MCF 10A (cell line): ENCODE measurements at regions not wholly inside any gene's neighbourhood (a gene's known extent, or its start where the extent isn't known, plus 50 kb on each side); places are given as distances from the start of the nearest gene placed in this dataset.

ENCODE experiments used
- BruUV-seq: library from RNA; stranded (reverse); fragments of 400-500 nt; replicated peaks from 2 replicates; lab custom pipeline; 2021; lab: Mats Ljungman, UMichigan
- CTCF ChIA-PET: fragments of 300-600 bp; sonication (Branson Sonifier 250); formaldehyde crosslinking; extraction: SDS; loops from one replicate; lab custom pipeline; 2021; ENCODE audit warnings: antibody characterized with exemption, inconsistent platforms; lab: Yijun Ruan, JAX
- POLR2A ChIA-PET: fragments of 300-600, 350-650 bp; sonication (Branson Sonifier 250); formaldehyde crosslinking; extraction: SDS; loops from one replicate; lab custom pipeline; 2020; ENCODE audit warnings: antibody characterized with exemption, inconsistent platforms; lab: Yijun Ruan, JAX
- DNase-seq: peaks from one replicate; pipeline ENCODE4 v3.0.0-alpha.2; 2018; ENCODE audit not compliant: unreplicated experiment
- H3K27ac Mint-ChIP-seq: one replicate; pipeline ENCODE4 v1.8.0; 2022; ENCODE audit warnings: mild to moderate bottlenecking, low read depth, mixed read lengths; ENCODE audit not compliant: unreplicated experiment
- H3K27me3 Mint-ChIP-seq: one replicate; pipeline ENCODE4 v1.8.0; 2022; ENCODE audit warnings: mixed read lengths; ENCODE audit not compliant: insufficient read depth, unreplicated experiment
- H3K36me3 Mint-ChIP-seq: one replicate; pipeline ENCODE4 v1.8.0; 2022; ENCODE audit warnings: mild to moderate bottlenecking, moderate library complexity, mixed read lengths; ENCODE audit not compliant: insufficient read depth, unreplicated experiment
- H3K4me1 Mint-ChIP-seq: one replicate; pipeline ENCODE4 v1.8.0; 2022; ENCODE audit warnings: mixed read lengths; ENCODE audit not compliant: insufficient read depth, unreplicated experiment
- H3K4me3 Mint-ChIP-seq: one replicate; pipeline ENCODE4 v1.8.0; 2022; ENCODE audit warnings: mild to moderate bottlenecking, moderate library complexity, mixed read lengths; ENCODE audit not compliant: unreplicated experiment
- H3K9me3 Mint-ChIP-seq: one replicate; pipeline ENCODE4 v1.8.0; 2022; ENCODE audit warnings: mixed read lengths; ENCODE audit not compliant: unreplicated experiment
- CTCF ChIP-seq: fragments of 200-600 bp; IDR thresholded peaks from one replicate; pipeline ENCODE4 v1.8.0; 2022; ENCODE audit warnings: antibody characterized with exemption, mild to moderate bottlenecking; ENCODE audit not compliant: unreplicated experiment
- intact Hi-C: fragments of 100-400 bp; cut with micrococcal nuclease; formaldehyde crosslinking; loops from 2 replicates; pipeline ENCODE4 v1.14.1; 2022

GRCh38 chr13:40362502-40362901 lies 303.9 kb downstream of the FOXO1 start:
- H3K27ac Mint-ChIP-seq, result no peak overlapping the region
- peaks cover 9% of the 10 kb centered on the region for H3K9me3 Mint-ChIP-seq
- CTCF ChIA-PET, result no interaction called here
- intact Hi-C loops, result no loop called here
- H3K4me1 Mint-ChIP-seq, result no peaks in the 10 kb centered on the region
- TF ChIP-seq CTCF, result no peak
- POLR2A ChIA-PET, result no interaction called here
- H3K4me3 Mint-ChIP-seq, result no peak overlapping the region
- H3K27me3 Mint-ChIP-seq, result no peaks in the 10 kb centered on the region
- DNase-seq, result no peak
- no TSS peak for BruUV-seq
- no peaks in the 10 kb centered on the region for H3K36me3 Mint-ChIP-seq

GRCh38 chr13:40363653-40364052 lies 302.8 kb downstream of the FOXO1 start:
- DNase-seq, result no peak
- BruUV-seq, result no TSS peak
- POLR2A ChIA-PET, result interaction anchor here (0.6 kb wide), 1 partner anchor 332 kb away, joined by 3 read pairs; no protein-coding TSS in a partner anchor
- Mint-ChIP-seq H3K27ac (no peak overlapping the region), H3K4me3 (no peak overlapping the region), H3K36me3 (no peaks in the 10 kb centered on the region), H3K27me3 (no peaks in the 10 kb centered on the region), H3K4me1 (no peaks in the 10 kb centered on the region), H3K9me3 (peaks cover 9% of the 10 kb centered on the region)
- intact Hi-C loops, result no loop called here
- TF ChIP-seq CTCF, result no peak
- CTCF ChIA-PET, result no interaction called here

GRCh38 chr13:40366119-40366518 lies 300.3 kb downstream of the FOXO1 start:
- DNase-seq, result no peak
- H3K36me3 Mint-ChIP-seq, result no peaks in the 10 kb centered on the region
- H3K9me3 Mint-ChIP-seq, result peaks cover 9% of the 10 kb centered on the region
- no peaks in the 10 kb centered on the region for H3K4me1 Mint-ChIP-seq
- ChIA-PET CTCF (no interaction called here), POLR2A (no interaction called here)
- H3K27me3 Mint-ChIP-seq, result no peaks in the 10 kb centered on the region
- no peak overlapping the region for H3K4me3 Mint-ChIP-seq
- BruUV-seq, result no TSS peak
- TF ChIP-seq CTCF, result no peak
- intact Hi-C loops, result no loop called here
- H3K27ac Mint-ChIP-seq, result no peak overlapping the region

- Mint-ChIP-seq H3K27me3 (no peaks in the 10 kb centered on the region), H3K4me3 (no peak overlapping the region), H3K36me3 (no peaks in the 10 kb centered on the region), H3K9me3 (peaks cover under 1% of the 10 kb centered on the region), H3K27ac (no peak overlapping the region), H3K4me1 (no peaks in the 10 kb centered on the region)
- POLR2A ChIA-PET, result interaction anchor here (0.6 to 1.1 kb wide), 3 partner anchors 11 to 314 kb away, joined by 3 read pairs; no protein-coding TSS in a partner anchor
- intact Hi-C loops, result no loop called here
- TF ChIP-seq CTCF, result no peak
- BruUV-seq, result no TSS peak
- CTCF ChIA-PET, result interaction anchor here (0.6 kb wide), 1 partner anchor 139 kb away, joined by 3 read pairs; no protein-coding TSS in a partner anchor
- no peak for DNase-seq
Measured at GRCh38 chr13:40368127-40368891, 298.1 kb downstream of the FOXO1 start.
